ENCODE measurements at regions not wholly inside any gene's neighbourhood (a gene's known extent, or its start where the extent isn't known, plus 50 kb on each side); places are given as distances from the start of the nearest gene placed in this dataset.

DNA sequence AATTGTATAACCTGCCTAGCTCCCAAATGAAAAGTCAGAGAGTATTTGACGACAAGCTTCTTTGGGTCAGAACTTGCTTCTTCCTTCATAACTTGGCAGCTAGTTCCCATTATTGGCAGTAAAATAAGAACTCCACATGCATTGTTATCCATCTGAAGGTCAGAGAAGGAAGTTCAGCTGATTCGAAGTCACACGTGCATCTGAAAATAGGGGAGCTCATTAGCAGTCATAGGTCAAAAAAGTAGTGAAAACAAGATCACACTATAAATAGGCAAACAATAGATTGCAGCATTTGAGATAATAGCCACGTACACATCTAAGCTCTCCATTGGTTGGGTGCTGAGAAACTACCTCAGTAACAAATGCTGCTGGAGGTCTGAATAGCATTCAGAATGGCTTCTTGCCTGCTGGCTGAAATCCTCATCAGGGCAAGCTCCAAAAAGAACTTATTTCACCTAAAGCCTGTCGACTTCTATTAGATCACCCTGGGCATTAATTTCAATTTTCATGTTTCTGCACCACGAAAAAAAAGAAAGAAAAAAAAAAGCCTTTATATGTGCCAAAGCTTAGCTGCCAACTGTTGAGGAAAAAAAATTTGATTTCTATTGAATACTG is 1492.9 kb upstream of the CELF4 start:
- no peak overlapping the region for H2BK20ac ChIP-seq (ENCODE audit: low read length)
- 89% methylated on average over 6 of the region's 6 CpGs; no CpG with 5 or more reads in 1 of the 2 experiments for WGBS, 2 experiments (ENCODE audit: extremely low coverage in 1 of 2, insufficient coverage in 1 of 2, insufficient read length in 1 of 2, insufficient replicate concordance in 2 of 2, low coverage in 1 of 2, low lambda C conversion rate in 2 of 2, missing lambda C conversion rate in 1 of 2)
- no peaks in the 10 kb centered on the region for H3K9me3 ChIP-seq (ENCODE audit: insufficient read depth in 2 of 2, low read depth in 1 of 2, low read length in 1 of 2)
- H3K4me1 ChIP-seq (replicated peaks in 1 of 4; ENCODE audit: control insufficient read depth in 3 of 4, insufficient read depth in 4 of 4, low read length in 3 of 4) = no peaks in the 10 kb centered on the region
- no peaks in the 10 kb centered on the region for H3K79me1 ChIP-seq (ENCODE audit: low read depth, low read length)
- H4K91ac ChIP-seq (replicated peaks; ENCODE audit: insufficient read length, low read length) = no peak overlapping the region
- no peak for DNase-seq (ENCODE audit: low read depth in 1 of 2, low spot score in 2 of 2)
- H3K14ac ChIP-seq (ENCODE audit: insufficient read length) = no peak overlapping the region
- no peak overlapping the region for H2BK120ac ChIP-seq (replicated peaks; ENCODE audit: low read depth, low read length)
- no peaks in the 10 kb centered on the region for H3K27me3 ChIP-seq (replicated peaks in 1 of 4; ENCODE audit: control insufficient read depth in 3 of 4, extremely low read depth in 1 of 4, insufficient read depth in 3 of 4, low read length in 3 of 4)
- H2AK5ac ChIP-seq (ENCODE audit: low read depth, low read length) = no peak overlapping the region
- no peak overlapping the region for H3K4ac ChIP-seq (replicated peaks; ENCODE audit: insufficient read length, low read depth, low read length)
- H2BK5ac ChIP-seq (ENCODE audit: low read depth, low read length) = no peak overlapping the region
- POLR2A ChIA-PET (ENCODE audit: partially characterized antibody) = no interaction called here
- no peak overlapping the region for H3K23ac ChIP-seq (ENCODE audit: insufficient read length)
- H4K8ac ChIP-seq (ENCODE audit: extremely low read depth, insufficient read depth, low read length) = no peak overlapping the region
- no peak overlapping the region for H2BK15ac ChIP-seq (ENCODE audit: low read length)
- H2BK12ac ChIP-seq (ENCODE audit: low read depth, low read length) = no peak overlapping the region
- H3K4me2 ChIP-seq (ENCODE audit: insufficient read depth in 1 of 2, low read depth in 2 of 2, low read length in 2 of 2) = no peak overlapping the region
- H3K27ac ChIP-seq (ENCODE audit: low read depth, low read length) = no peak overlapping the region
- H4K5ac ChIP-seq (ENCODE audit: insufficient read length, low read depth, low read length) = no peak overlapping the region
- H3K4me3 ChIP-seq (ENCODE audit: extremely low read depth in 1 of 4, insufficient read depth in 2 of 4, low read depth in 3 of 4, low read length in 4 of 4) = no peak overlapping the region
- no peak overlapping the region for H3K56ac ChIP-seq (replicated peaks; ENCODE audit: insufficient read length, low read depth, low read length)
- H3K18ac ChIP-seq (ENCODE audit: extremely low read depth, low read length) = no peak overlapping the region
- no peak for FAIRE-seq
- TF ChIP-seq TBP (IDR thresholded peaks at IDR 0.05; ENCODE audit: low read depth, low read length) = no peak
- no peak for TF ChIP-seq SP2 (IDR thresholded peaks at IDR 0.05; ENCODE audit: low read length)
- no peak for TF ChIP-seq POLR2AphosphoS5 (IDR thresholded peaks at IDR 0.05; ENCODE audit: low read depth, low read length)
- no peak for TF ChIP-seq POU5F1 (IDR thresholded peaks at IDR 0.05; ENCODE audit: low read depth, low read length)
- TF ChIP-seq NANOG (IDR thresholded peaks at IDR 0.05; ENCODE audit: insufficient read depth, low read depth, low read length, poor library complexity, severe bottlenecking) = no peak
- no peak for TF ChIP-seq KDM5A (IDR thresholded peaks at IDR 0.05; ENCODE audit: low read length)
- no peak for TF ChIP-seq FOSL1 (IDR thresholded peaks at IDR 0.05; ENCODE audit: insufficient read depth, low read depth, low read length)
- TF ChIP-seq RBBP5 (IDR thresholded peaks at IDR 0.05; ENCODE audit: borderline replicate concordance, low read depth, low read length) = no peak
- TF ChIP-seq RNF2 (IDR thresholded peaks at IDR 0.05; ENCODE audit: borderline replicate concordance, low read depth, low read length, missing control alignments, poor library complexity, severe bottlenecking) = no peak
- TF ChIP-seq BRCA1 (IDR thresholded peaks at IDR 0.05; ENCODE audit: low read depth, low read length) = no peak
- no peak for TF ChIP-seq CHD1 (IDR thresholded peaks at IDR 0.05; ENCODE audit: low read depth, low read length)
- TF ChIP-seq JUN (IDR thresholded peaks at IDR 0.05; ENCODE audit: low read depth, low read length) = no peak
- TF ChIP-seq ZNF274 (IDR thresholded peaks at IDR 0.05; ENCODE audit: borderline replicate concordance, extremely low read depth, low read length) = no peak
- H2AFZ ChIP-seq (ENCODE audit: low read length) = 0 out of 2 replicates have a peak overlapping the region, but pooled peaks have one; percentile 3
- CTCF ChIA-PET (ENCODE audit: partially characterized antibody) = interaction anchor here (0.6 kb wide), 1 partner anchor 78 kb away, joined by 3 read pairs; no protein-coding TSS in a partner anchor
- H3K23me2 ChIP-seq (ENCODE audit: low read depth, low read length) = no peaks in the 10 kb centered on the region
- H3K36me3 ChIP-seq (ENCODE audit: control insufficient read depth in 2 of 4, insufficient read depth in 4 of 4, low read length in 3 of 4) = no peaks in the 10 kb centered on the region
- H4K20me1 ChIP-seq (replicated peaks in 1 of 2; ENCODE audit: control insufficient read depth in 1 of 2, insufficient read depth in 2 of 2, low read length in 2 of 2) = no peaks in the 10 kb centered on the region
- no peak overlapping the region for H3K9ac ChIP-seq (replicated peaks in 1 of 4; ENCODE audit: extremely low read depth in 1 of 4, low read depth in 3 of 4, low read length in 3 of 4)
- H3K79me2 ChIP-seq (ENCODE audit: control insufficient read depth in 1 of 2, insufficient read depth in 2 of 2, low read length in 2 of 2) = no peaks in the 10 kb centered on the region

Data from H1 (cell line).